ENCODE measurements at regions not wholly inside any gene's neighbourhood (a gene's known extent, or its start where the extent isn't known, plus 50 kb on each side); places are given as distances from the start of the nearest gene placed in this dataset.

DNA sequence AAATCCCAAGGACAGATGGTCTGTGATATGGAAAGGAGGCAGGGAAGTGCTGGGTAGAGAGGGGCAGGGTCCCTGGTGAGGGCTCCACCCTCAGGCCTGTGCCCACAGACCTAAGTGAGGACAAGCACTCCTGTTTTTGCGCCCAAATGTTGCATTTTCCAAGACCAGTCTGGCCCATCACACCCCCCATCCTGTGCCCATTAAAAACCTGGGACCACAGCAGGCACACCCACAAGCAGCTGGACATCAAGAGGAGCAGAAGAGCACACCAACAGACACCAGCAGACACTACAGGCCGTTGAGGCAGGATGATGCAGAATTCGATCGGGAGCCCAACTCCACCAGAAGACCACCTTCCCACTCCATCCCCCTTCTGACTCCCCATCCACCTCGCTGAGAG, 72.8 kb downstream of the DMRTA2 start:
- 79% methylated on average over 5 of the region's 5 CpGs for WGBS
- Histone ChIP-seq H3K4me1 (no peaks in the 10 kb centered on the region), H3K9me3 (no peaks in the 10 kb centered on the region), H3K27ac (no peak overlapping the region), H3K27me3 (peaks cover 24% of the 10 kb centered on the region), H3K36me3 (no peaks in the 10 kb centered on the region), H3K4me3 (no peak overlapping the region)
- no peak for DNase-seq (ENCODE audit: low spot score in 2 of 2)
- no peak for TF ChIP-seq POLR2A (IDR thresholded peaks at IDR 0.05)
- TF ChIP-seq EP300 (IDR thresholded peaks at IDR 0.05) = no peak
- TF ChIP-seq, protein P1, sequence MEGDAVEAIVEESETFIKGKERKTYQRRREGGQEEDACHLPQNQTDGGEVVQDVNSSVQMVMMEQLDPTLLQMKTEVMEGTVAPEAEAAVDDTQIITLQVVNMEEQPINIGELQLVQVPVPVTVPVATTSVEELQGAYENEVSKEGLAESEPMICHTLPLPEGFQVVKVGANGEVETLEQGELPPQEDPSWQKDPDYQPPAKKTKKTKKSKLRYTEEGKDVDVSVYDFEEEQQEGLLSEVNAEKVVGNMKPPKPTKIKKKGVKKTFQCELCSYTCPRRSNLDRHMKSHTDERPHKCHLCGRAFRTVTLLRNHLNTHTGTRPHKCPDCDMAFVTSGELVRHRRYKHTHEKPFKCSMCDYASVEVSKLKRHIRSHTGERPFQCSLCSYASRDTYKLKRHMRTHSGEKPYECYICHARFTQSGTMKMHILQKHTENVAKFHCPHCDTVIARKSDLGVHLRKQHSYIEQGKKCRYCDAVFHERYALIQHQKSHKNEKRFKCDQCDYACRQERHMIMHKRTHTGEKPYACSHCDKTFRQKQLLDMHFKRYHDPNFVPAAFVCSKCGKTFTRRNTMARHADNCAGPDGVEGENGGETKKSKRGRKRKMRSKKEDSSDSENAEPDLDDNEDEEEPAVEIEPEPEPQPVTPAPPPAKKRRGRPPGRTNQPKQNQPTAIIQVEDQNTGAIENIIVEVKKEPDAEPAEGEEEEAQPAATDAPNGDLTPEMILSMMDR (IDR thresholded peaks at IDR 0.05) = no peak
- no peak for TF ChIP-seq POLR2AphosphoS5 (IDR thresholded peaks at IDR 0.05)

DNA sequence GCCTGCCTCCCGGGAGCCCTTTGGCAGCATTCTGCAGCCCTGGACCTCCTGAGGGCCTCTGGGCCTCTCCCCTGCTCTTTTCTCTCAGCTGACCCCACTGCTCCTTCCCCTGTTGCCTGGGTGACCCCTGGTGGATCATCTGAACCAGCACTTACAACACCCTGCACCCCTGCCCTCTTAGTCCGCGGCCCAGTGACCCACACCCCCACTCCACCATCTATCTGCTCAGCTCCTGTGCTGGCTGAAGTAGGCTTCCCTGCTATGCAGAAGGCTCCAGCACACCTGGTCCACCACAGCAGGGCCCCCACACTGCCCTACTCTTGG, 74.0 kb downstream of the DMRTA2 start:
- no peak for DNase-seq (ENCODE audit: low spot score in 2 of 2)
- Histone ChIP-seq H3K27me3 (peaks cover 30% of the 10 kb centered on the region), H3K4me3 (no peak overlapping the region), H3K9me3 (no peaks in the 10 kb centered on the region), H3K4me1 (no peaks in the 10 kb centered on the region), H3K36me3 (no peaks in the 10 kb centered on the region), H3K27ac (no peak overlapping the region)
- TF ChIP-seq POLR2A (IDR thresholded peaks at IDR 0.05) (no peak), POLR2AphosphoS5 (IDR thresholded peaks at IDR 0.05) (no peak), EP300 (IDR thresholded peaks at IDR 0.05) (no peak)
- TF ChIP-seq, protein P1 (IDR thresholded peaks at IDR 0.05) = no peak
- WGBS = 60% methylated on average over 3 of the region's 3 CpGs

DNA sequence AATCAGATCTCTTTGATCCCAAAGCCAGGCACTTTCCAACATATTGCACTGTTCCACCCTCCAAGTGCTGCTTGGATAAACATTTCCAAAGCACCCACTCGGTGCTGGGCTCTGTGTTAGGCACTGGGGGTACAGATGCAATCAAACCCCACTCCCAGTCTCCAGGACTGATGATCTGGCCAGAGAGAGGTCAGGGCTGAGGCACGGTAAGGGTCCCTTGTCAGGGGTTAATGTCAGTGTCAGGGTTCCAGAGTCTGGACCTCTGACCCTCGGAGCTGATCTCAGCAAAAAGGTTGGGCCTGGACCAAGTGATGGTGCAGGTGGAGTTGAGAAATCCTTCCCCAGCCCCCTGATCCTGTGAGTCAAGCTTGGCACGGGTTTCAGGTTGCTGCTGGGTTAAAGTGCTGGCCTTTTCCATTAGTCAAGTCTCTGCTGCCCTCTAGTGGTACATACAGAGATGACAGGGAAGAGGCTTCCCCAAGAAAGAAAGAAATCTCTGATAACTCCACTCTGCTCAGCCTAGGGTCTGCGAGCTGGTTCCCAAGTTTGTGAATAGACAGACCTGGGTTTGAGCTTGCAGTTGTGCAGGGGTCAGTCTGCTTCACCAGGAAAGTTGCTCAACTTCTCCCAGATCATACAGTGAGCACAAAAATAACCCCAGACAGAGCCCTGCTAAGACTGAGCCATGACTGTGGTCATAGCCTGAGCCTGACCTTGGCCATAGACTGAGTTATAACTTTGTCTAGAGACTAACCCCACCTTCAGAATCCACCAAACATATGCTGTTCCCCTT, 74.6 kb downstream of the DMRTA2 start:
- DNase-seq (ENCODE audit: low spot score in 2 of 2) = no peak
- H3K9me3 ChIP-seq = no peaks in the 10 kb centered on the region

DNA sequence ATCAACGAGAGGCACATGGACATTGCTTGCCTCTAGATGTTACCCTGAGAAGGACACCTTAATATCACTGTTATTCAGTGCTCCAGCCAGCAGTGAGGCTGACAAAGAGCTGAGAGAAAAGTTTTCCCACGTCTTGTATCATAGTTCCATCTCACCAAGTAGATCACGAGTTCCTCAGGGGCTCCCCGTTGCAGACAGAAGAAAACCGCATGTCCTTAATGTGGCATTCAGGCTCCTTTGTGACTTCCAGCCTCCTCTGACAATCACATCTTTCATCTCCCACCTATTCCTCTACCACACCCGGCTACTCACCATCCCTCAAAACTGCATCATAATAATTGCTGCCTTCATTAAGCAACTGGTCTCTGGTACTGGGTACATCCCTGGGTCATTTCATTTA, 75.3 kb downstream of the DMRTA2 start:
- no peak overlapping the region for H3K4me3 ChIP-seq
- no peaks in the 10 kb centered on the region for H3K9me3 ChIP-seq
- no peak overlapping the region for H3K27ac ChIP-seq
- 67% methylated on average over 6 of the region's 6 CpGs for WGBS
- no peaks in the 10 kb centered on the region for H3K4me1 ChIP-seq
- no peaks in the 10 kb centered on the region for H3K36me3 ChIP-seq
- no peak for DNase-seq (ENCODE audit: low spot score in 2 of 2)
- peaks cover 36% of the 10 kb centered on the region for H3K27me3 ChIP-seq
- TF ChIP-seq, protein P1 (IDR thresholded peaks at IDR 0.05) = no peak
- TF ChIP-seq POLR2A (IDR thresholded peaks at IDR 0.05) (no peak), POLR2AphosphoS5 (IDR thresholded peaks at IDR 0.05) (no peak), EP300 (IDR thresholded peaks at IDR 0.05) (no peak)

More for the DNA sequence above, 74.6 kb downstream of the DMRTA2 start:
- H3K27ac ChIP-seq = no peak overlapping the region
- peaks cover 33% of the 10 kb centered on the region for H3K27me3 ChIP-seq
- H3K4me3 ChIP-seq = no peak overlapping the region
- TF ChIP-seq POLR2A (IDR thresholded peaks at IDR 0.05) (no peak), EP300 (IDR thresholded peaks at IDR 0.05) (no peak), POLR2AphosphoS5 (IDR thresholded peaks at IDR 0.05) (no peak)
- TF ChIP-seq, protein P1 (IDR thresholded peaks at IDR 0.05) = peak; percentile 59 to 79
- no peaks in the 10 kb centered on the region for H3K4me1 ChIP-seq
- WGBS = 4% methylated on average over 4 of the region's 5 CpGs
- H3K36me3 ChIP-seq = no peaks in the 10 kb centered on the region

DNA sequence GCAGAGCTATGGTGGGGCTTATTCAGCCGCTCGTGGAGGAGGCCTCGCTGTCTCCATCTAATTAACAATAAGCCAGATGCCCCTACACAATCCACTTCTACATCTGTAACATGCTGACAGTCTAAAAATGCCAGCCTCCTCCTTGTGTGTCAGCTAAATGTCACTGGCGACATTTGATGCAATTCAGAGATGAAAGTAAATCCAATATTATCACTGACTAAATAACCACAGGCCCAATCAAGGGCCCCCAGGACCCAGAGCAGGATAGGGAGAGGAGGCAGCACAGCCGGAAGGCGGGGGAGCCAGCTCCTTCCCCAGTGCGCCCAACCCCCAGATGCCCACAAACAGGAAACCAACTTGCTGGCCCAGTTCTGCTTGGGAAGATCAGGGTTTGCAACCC, 76.6 kb downstream of the DMRTA2 start:
- TF ChIP-seq POLR2AphosphoS5 (IDR thresholded peaks at IDR 0.05) (no peak), POLR2A (IDR thresholded peaks at IDR 0.05) (no peak), EP300 (IDR thresholded peaks at IDR 0.05) (no peak)
- TF ChIP-seq, protein P1 (IDR thresholded peaks at IDR 0.05) = no peak
- H3K36me3 ChIP-seq = no peaks in the 10 kb centered on the region
- H3K9me3 ChIP-seq = no peaks in the 10 kb centered on the region
- WGBS = 61% methylated on average over 4 of the region's 7 CpGs
- H3K27me3 ChIP-seq = peaks cover 47% of the 10 kb centered on the region
- H3K4me3 ChIP-seq = no peak overlapping the region
- DNase-seq (ENCODE audit: low spot score in 2 of 2) = no peak
- no peak overlapping the region for H3K27ac ChIP-seq
- no peaks in the 10 kb centered on the region for H3K4me1 ChIP-seq

All from suprapubic skin (tissue), 4 donors.